Endothelial cell (in vitro differentiated cells): ENCODE measurements at regions not wholly inside any gene's neighbourhood (a gene's known extent, or its start where the extent isn't known, plus 50 kb on each side); places are given as distances from the start of the nearest gene placed in this dataset.

ENCODE experiments used
- DNase-seq: peaks from one replicate; pipeline ENCODE4 v3.0.0; 2021; ENCODE audit warnings: low spot score
- H3K27ac Mint-ChIP-seq: one replicate; pipeline ENCODE4 v1.8.0; 2021; ENCODE audit warnings: mixed read lengths, inconsistent platforms; ENCODE audit not compliant: unreplicated experiment
- H3K27me3 Mint-ChIP-seq: one replicate; pipeline ENCODE4 v1.8.0; 2021; ENCODE audit warnings: mild to moderate bottlenecking, moderate library complexity, mixed read lengths, inconsistent platforms; ENCODE audit not compliant: unreplicated experiment
- H3K36me3 Mint-ChIP-seq: one replicate; pipeline ENCODE4 v1.8.0; 2021; ENCODE audit warnings: mild to moderate bottlenecking, low read depth, mixed read lengths, inconsistent platforms; ENCODE audit not compliant: unreplicated experiment
- H3K4me1 Mint-ChIP-seq: one replicate; pipeline ENCODE4 v1.8.0; 2021; ENCODE audit warnings: mild to moderate bottlenecking, mixed read lengths, inconsistent platforms; ENCODE audit not compliant: unreplicated experiment
- H3K4me3 Mint-ChIP-seq: one replicate; pipeline ENCODE4 v1.8.0; 2021; ENCODE audit warnings: mild to moderate bottlenecking, mixed read lengths, inconsistent platforms; ENCODE audit not compliant: unreplicated experiment
- H3K9me3 Mint-ChIP-seq: one replicate; pipeline ENCODE4 v1.8.0; 2021; ENCODE audit warnings: mixed read lengths, inconsistent platforms; ENCODE audit not compliant: unreplicated experiment
- CTCF ChIP-seq: fragments of 200-600 bp; sonication (generic); IDR thresholded peaks from one replicate; pipeline ENCODE4 v1.5.0; 2021; ENCODE audit warnings: antibody characterized with exemption; ENCODE audit not compliant: unreplicated experiment

DNA sequence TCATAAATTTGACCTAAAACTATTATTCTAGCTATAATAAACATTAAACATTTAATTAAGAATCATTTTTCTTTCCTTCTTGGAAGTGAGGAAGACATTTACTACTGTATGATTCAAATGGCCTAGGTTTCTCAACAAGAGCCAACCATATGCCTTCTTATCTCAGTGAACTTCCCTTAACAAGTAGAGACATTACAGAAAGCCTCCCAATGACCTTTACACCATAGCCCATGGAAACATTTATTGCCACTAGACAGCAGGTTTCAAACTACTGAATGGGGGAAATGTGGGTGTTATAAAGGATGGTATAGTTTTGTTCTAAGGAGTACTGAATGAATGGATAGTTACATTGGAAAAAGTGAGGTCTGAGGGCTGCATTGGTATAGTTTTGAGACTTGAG is 349.4 kb upstream of the SPRED2 start:
- Mint-ChIP-seq H3K36me3 (no peaks in the 10 kb centered on the region), H3K27me3 (no peaks in the 10 kb centered on the region), H3K4me3 (no peak overlapping the region), H3K27ac (no peak overlapping the region), H3K9me3 (no peaks in the 10 kb centered on the region), H3K4me1 (no peaks in the 10 kb centered on the region)
- no peak for DNase-seq
- TF ChIP-seq CTCF: no peak

DNA sequence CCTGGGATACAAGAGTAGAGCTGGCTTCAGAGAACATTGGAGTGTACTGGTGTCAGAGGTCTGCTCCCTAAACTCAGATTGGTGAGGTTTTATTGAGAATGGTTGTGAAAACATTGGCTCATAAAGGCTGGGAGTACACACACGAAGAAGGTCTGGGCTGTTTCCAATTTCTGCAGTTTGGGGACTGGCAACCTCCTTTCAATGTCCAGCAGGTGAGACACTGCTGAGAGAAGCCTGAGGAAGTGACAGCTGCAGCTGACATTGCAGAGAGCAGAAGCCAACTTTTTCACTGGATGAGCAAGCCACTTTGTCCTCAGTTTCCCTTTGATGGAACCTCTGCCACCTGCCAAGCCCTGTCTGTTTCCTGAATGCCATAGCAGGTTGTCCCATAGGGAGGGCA is 346.6 kb upstream of the SPRED2 start:
- Mint-ChIP-seq H3K27me3 (no peaks in the 10 kb centered on the region), H3K27ac (no peak overlapping the region), H3K36me3 (no peaks in the 10 kb centered on the region), H3K4me1 (no peaks in the 10 kb centered on the region), H3K4me3 (no peak overlapping the region), H3K9me3 (no peaks in the 10 kb centered on the region)
- DNase-seq: no peak
- TF ChIP-seq CTCF: no peak

DNA sequence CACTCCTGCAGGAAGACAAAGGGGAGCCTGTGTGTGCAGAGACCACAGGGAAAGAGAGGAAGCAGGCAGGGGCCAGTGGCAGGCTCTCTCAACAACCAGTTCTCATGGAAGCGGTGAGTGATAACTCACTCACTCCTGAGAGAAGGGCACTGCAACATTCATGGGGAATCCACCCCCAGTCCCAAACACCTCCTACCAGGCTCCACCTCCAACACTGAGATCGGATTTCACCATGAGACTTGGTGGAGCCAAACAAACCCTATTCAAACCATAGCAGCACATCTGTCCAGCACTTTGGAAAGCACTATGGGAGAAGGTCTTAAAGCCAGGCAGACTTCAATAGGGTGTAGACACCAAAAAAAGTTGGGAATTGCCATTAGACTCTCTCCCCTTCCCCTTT is 345.7 kb upstream of the SPRED2 start:
- no peaks in the 10 kb centered on the region for H3K36me3 Mint-ChIP-seq
- no peak for DNase-seq
- no peak overlapping the region for H3K27ac Mint-ChIP-seq
- H3K4me1 Mint-ChIP-seq: no peaks in the 10 kb centered on the region
- no peaks in the 10 kb centered on the region for H3K9me3 Mint-ChIP-seq
- H3K27me3 Mint-ChIP-seq: no peaks in the 10 kb centered on the region
- TF ChIP-seq CTCF: no peak
- no peak overlapping the region for H3K4me3 Mint-ChIP-seq

DNA sequence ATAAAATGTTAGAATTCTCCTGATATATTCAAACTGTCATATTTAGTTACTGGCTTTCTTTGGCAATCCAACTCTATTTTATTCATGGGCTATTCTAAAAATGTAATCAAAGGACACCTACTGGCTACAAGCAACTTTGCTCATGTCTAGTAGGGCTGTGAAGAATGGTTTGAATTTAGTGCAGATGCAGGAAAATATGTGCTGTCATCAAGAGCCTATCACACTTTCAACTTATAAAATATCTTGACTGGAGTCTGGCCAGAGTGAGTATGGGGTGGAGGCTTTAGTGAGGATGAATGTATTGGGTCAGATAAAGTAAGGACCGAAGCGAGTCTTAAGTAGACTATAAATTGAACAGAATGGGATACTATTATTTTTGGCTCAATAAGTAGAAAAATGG is 343.4 kb upstream of the SPRED2 start:
- Mint-ChIP-seq H3K4me1 (no peaks in the 10 kb centered on the region), H3K36me3 (no peaks in the 10 kb centered on the region), H3K9me3 (no peaks in the 10 kb centered on the region), H3K4me3 (no peak overlapping the region), H3K27ac (no peak overlapping the region), H3K27me3 (no peaks in the 10 kb centered on the region)
- no peak for TF ChIP-seq CTCF
- DNase-seq: no peak

DNA sequence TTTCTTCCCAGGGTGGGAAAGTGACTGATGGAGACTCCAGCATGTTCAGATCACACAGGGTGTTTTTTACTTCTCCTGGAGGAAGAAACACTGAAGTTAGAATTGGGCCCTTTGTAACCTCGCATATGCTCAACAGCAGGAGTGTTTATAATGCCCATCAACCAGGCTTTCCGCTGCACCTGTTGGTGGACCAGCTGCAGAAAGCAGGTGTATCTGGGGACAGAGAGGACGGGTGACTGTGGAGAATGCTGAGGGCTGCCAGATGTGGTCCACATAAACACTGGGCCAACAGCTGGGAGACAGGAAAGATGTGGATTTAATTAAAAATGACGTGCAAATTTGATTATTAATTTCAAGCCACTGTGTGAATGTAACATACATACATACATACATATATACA is 335.5 kb upstream of the SPRED2 start:
- no peak overlapping the region for H3K27ac Mint-ChIP-seq
- H3K27me3 Mint-ChIP-seq: peaks cover 2% of the 10 kb centered on the region
- no peaks in the 10 kb centered on the region for H3K36me3 Mint-ChIP-seq
- no peaks in the 10 kb centered on the region for H3K9me3 Mint-ChIP-seq
- TF ChIP-seq CTCF: no peak
- no peaks in the 10 kb centered on the region for H3K4me1 Mint-ChIP-seq
- DNase-seq: no peak
- no peak overlapping the region for H3K4me3 Mint-ChIP-seq
